K562 (cell line): ENCODE measurements at regions not wholly inside any gene's neighbourhood (a gene's known extent, or its start where the extent isn't known, plus 50 kb on each side); places are given as distances from the start of the nearest gene placed in this dataset.

Experiments used
- ELF4 ChIP-seq: fragments of 450-650 bp; formaldehyde crosslinking; IDR thresholded peaks from 2 replicates; pipeline ENCODE4 v1.4.0; 2022; ENCODE audit warnings: missing genetic modification characterization
- EWSR1 ChIP-seq: fragments of 450-650 bp; IDR thresholded peaks from 2 replicates; pipeline ENCODE4 v1.6.1; 2018; ENCODE audit warnings: borderline replicate concordance, mild to moderate bottlenecking, low read depth, moderate library complexity; ENCODE audit not compliant: partially characterized antibody
- POLR2A ChIP-seq: fragments of 450-650 bp; conservative IDR thresholded peaks from 2 replicates; pipeline ENCODE4 v1.6.1; 2016
- RBM39 ChIP-seq: fragments of 200-400 bp; formaldehyde crosslinking; optimal IDR thresholded peaks from 2 replicates; pipeline ENCODE3; 2018; ENCODE audit warnings: low read depth, low read length
- SAFB ChIP-seq: fragments of 200-400 bp; formaldehyde crosslinking; IDR thresholded peaks from 2 replicates; pipeline ENCODE4 v1.6.1; 2017; ENCODE audit warnings: low read depth, low read length, borderline replicate concordance
- TBL1XR1 ChIP-seq, 2 experiments: IDR thresholded peaks; 2 replicates each; pipeline ENCODE4 v1.6.1; 2012; ENCODE audit warnings: improper control_type of control experiment in 2 of 2, low read length in 2 of 2, mild to moderate bottlenecking in 1 of 2
- ZC3H8 ChIP-seq: fragments of 450-650 bp; IDR thresholded peaks from 2 replicates; pipeline ENCODE4 v1.6.1; 2017
- ZNF184 ChIP-seq: sonication (generic); formaldehyde crosslinking; IDR thresholded peaks from 2 replicates; pipeline ENCODE4 v1.5.0; 2020; ENCODE audit warnings: missing genetic modification reagents
- ZNF79 ChIP-seq: fragments of 250-450 bp; sonication (Bioruptor Pico); IDR thresholded peaks from 2 replicates; pipeline ENCODE4 v1.4.0; 2020; ENCODE audit warnings: low read depth, mild to moderate bottlenecking, moderate library complexity
- TF ChIP-seq, protein P1 (sequence below), 2 experiments: fragments of 450-650 bp in 1 of 2; sonication (generic) in 1 of 2; formaldehyde crosslinking in 1 of 2; IDR thresholded peaks in 1 of 2; conservative IDR thresholded peaks in 1 of 2; 2 replicates each; pipeline versions ENCODE4 v1.6.1 to v1.8.1; 2016 to 2023; ENCODE audit warnings: mild to moderate bottlenecking in 2 of 2, moderate library complexity in 2 of 2, inconsistent platforms in 1 of 2, missing genetic modification reagents in 1 of 2
- TF ChIP-seq, protein P2 (sequence below), 3 experiments: IDR thresholded peaks in 2 of 3; conservative IDR thresholded peaks in 1 of 3; 2 replicates each; pipeline ENCODE4 v1.5.1; 2011 to 2012; ENCODE audit warnings: low read length in 3 of 3, mild to moderate bottlenecking in 3 of 3, control low read depth in 2 of 3, improper control_type of control experiment in 1 of 3, inconsistent platforms in 1 of 3, low read depth in 1 of 3, mixed read lengths in 1 of 3, moderate library complexity in 1 of 3; ENCODE audit not compliant: insufficient read depth in 2 of 3

DNA sequence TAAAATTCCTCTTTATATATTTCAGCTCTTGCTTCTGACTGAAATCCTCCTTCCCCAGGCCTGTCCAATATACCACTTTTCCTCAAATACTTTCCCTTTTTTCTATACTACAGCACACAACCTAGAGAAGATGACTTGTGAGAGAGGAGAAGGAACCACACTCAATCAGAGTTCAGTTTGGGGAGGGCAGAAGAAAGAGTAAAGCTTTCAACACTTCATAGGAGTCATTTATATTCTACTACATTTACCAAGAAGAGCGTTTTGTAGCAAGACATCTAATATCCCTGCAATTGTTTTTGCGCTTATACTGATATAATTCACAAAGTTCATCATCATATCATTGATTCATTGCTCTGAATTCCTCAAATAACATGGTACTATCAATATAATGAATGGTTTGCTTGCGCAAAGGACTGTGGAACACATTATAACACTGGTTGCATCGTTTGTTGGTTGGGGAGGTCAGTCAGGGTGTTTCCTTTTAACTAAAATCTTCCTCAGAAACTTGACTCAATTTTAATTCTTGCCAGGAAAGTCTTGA lies 792.5 kb upstream of the CELF2 start:
- TF ChIP-seq, protein P1, sequence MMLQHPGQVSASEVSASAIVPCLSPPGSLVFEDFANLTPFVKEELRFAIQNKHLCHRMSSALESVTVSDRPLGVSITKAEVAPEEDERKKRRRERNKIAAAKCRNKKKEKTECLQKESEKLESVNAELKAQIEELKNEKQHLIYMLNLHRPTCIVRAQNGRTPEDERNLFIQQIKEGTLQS (IDR thresholded peaks at IDR 0.05) = no peak
- TF ChIP-seq, protein P1 (CRISPR knock-in tag; conservative IDR thresholded peaks at IDR 0.05) = no peak
- no peak for TF ChIP-seq ZNF79 (CRISPR knock-in tag)
- no peak for TF ChIP-seq ELF4 (CRISPR knock-in tag)
- no peak for TF ChIP-seq POLR2A
- TF ChIP-seq ZC3H8 = no peak
- TF ChIP-seq TBL1XR1 (IDR thresholded peaks at IDR 0.05; ENCODE audit: low read length in 2 of 2) = no peak
- TF ChIP-seq, protein P2, sequence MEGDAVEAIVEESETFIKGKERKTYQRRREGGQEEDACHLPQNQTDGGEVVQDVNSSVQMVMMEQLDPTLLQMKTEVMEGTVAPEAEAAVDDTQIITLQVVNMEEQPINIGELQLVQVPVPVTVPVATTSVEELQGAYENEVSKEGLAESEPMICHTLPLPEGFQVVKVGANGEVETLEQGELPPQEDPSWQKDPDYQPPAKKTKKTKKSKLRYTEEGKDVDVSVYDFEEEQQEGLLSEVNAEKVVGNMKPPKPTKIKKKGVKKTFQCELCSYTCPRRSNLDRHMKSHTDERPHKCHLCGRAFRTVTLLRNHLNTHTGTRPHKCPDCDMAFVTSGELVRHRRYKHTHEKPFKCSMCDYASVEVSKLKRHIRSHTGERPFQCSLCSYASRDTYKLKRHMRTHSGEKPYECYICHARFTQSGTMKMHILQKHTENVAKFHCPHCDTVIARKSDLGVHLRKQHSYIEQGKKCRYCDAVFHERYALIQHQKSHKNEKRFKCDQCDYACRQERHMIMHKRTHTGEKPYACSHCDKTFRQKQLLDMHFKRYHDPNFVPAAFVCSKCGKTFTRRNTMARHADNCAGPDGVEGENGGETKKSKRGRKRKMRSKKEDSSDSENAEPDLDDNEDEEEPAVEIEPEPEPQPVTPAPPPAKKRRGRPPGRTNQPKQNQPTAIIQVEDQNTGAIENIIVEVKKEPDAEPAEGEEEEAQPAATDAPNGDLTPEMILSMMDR (IDR thresholded peaks at IDR 0.05 in 2 of 3, conservative IDR thresholded peaks at IDR 0.05 in 1 of 3; ENCODE audit: insufficient read depth in 2 of 3, low read depth in 1 of 3, low read length in 3 of 3) = no peak
- TF ChIP-seq SAFB = no peak
- TF ChIP-seq RBM39 = no peak
- no peak for TF ChIP-seq EWSR1
- TF ChIP-seq ZNF184 (CRISPR knock-in tag) = no peak
